Testis (tissue), 2 donors: ENCODE measurements at regions not wholly inside any gene's neighbourhood (a gene's known extent, or its start where the extent isn't known, plus 50 kb on each side); places are given as distances from the start of the nearest gene placed in this dataset.

Source experiments
- DNase-seq: peaks from one replicate; pipeline ENCODE4 v3.0.0-alpha.2; 2019
- H3K27ac ChIP-seq, 2 donors: fragments of 200-600 bp; sonication (generic); one replicate each; pipeline ENCODE4 v1.5.1; 2019
- H3K27me3 ChIP-seq: fragments of 200-600 bp; sonication (generic); one replicate; pipeline ENCODE4 v1.5.1; 2019
- H3K36me3 ChIP-seq: fragments of 200-600 bp; sonication (generic); one replicate; pipeline ENCODE4 v1.5.1; 2017; ENCODE audit warnings: low read depth; ENCODE audit errors: missing control alignments
- H3K4me1 ChIP-seq: fragments of 200-600 bp; sonication (generic); one replicate; pipeline ENCODE4 v1.5.1; 2019
- H3K4me3 ChIP-seq, 2 donors: fragments of 200-600 bp; sonication (generic); one replicate each; pipeline ENCODE4 v1.5.1; 2017 to 2019
- H3K9me3 ChIP-seq: fragments of 200-600 bp; sonication (generic); one replicate; pipeline ENCODE4 v1.5.1; 2017
- CTCF ChIP-seq, 3 experiments: fragments of 450-650 bp in 2 of 3; fragments of 200-600 bp in 1 of 3; sonication (generic) in 1 of 3; IDR thresholded peaks; one replicate each; pipeline ENCODE4 v1.5.1; 2016 to 2019; ENCODE audit warnings: antibody characterized with exemption in 3 of 3, mild to moderate bottlenecking in 2 of 3, moderate library complexity in 1 of 3
- POLR2A ChIP-seq: fragments of 450-650 bp; IDR thresholded peaks from one replicate; pipeline ENCODE4 v1.6.1; 2017; ENCODE audit warnings: antibody characterized with exemption, mild to moderate bottlenecking, moderate library complexity
- WGBS, 2 donors: methylation state at CpG; one replicate each; pipeline ENCODE4 v1.1.5; 2018; 5-methylcytosine and 5-hydroxymethylcytosine counted together
- intact Hi-C: fragments of 100-400 bp; cut with DNase I; formaldehyde crosslinking; loops from one replicate; pipeline ENCODE4 v1.15.1; 2023; ENCODE audit warnings: low total_unique reads

DNA sequence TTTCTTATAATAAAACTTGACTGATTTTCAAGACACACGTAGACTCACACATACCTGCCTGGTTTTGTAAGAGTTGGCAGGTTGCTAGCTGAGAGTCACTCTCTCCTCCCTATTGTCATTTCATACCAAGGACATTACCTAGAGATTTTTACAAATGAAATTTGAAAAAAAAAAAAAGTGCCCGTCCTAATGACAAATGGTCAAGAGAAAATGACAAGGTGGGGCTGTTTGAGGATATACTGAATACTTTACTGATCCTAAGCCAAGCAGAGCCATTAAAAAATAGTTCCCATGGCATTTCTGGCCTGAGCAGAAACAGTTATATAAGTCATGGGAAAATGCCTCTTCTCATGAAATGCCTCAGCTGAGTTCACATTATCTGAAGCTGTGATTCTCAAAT lies 150.2 kb downstream of the DYRK2 start:
- TF ChIP-seq POLR2A (no peak), CTCF (IDR thresholded peaks at IDR 0.05) (no peak)
- no peaks in the 10 kb centered on the region for H3K27me3 ChIP-seq
- H3K27ac ChIP-seq, result no peak overlapping the region
- no peaks in the 10 kb centered on the region for H3K9me3 ChIP-seq
- intact Hi-C loops, result no loop called here
- H3K36me3 ChIP-seq, result no peaks in the 10 kb centered on the region
- DNase-seq, result no peak
- 78 to 79% methylated on average over 2 of the region's 2 CpGs for WGBS, 2 donors
- no peak overlapping the region for H3K4me3 ChIP-seq
- H3K4me1 ChIP-seq, result peaks cover 4% of the 10 kb centered on the region

DNA sequence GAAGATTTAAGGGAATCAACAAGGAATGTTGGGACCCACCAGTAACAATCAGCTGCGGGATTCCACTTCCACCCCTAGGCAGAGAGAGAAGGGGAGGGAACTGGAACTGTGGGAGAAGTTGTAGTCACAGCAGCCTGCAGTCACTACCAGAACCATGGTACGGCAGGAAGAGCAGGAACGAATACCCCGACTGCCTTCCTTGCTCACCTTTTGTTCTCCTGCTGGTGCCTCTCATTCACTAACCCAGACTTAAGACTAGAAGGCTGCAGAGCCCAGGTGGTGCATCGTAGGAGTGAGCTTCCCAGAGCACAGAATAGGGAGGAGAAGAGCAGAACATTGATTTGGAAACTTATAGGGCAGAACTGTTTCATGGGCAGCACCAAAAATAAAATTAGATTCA lies 154.2 kb downstream of the DYRK2 start:
- peaks cover 4% of the 10 kb centered on the region for H3K4me1 ChIP-seq

DNA sequence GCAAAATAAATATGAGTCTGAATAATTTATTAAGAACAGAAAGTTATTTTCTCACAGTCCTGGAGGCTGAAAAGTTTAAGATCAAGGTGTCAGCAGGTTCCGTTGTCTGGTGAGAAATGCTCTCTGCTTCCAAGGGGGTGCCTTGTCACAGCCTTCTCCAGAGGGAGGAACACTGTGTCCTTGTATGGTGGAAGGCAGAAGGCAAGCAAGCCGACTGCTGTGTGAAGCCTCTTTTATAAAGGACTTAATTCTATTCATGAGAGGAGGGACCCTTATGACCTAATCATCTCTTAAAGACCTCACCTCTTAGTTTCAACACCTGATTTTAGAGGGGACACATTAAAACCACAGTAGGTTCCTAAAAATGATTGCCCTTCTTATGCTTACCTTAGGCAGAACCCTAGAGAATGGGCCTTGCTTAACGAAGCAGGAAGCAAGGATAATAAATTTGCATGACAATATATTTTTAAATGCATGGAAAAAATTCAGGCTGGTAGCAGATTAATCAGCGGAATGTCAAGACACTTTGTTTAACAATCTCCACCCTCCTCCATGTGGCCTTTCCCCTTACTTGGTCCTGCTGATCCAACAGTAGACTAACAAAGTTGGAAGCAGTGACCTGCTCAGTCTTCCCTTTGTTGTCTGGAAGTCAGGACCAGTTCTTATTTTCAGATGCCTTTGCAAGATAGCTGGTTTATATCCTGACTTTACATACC lies 154.9 kb downstream of the DYRK2 start:
- no peaks in the 10 kb centered on the region for H3K36me3 ChIP-seq
- H3K9me3 ChIP-seq, result no peaks in the 10 kb centered on the region
- DNase-seq, result no peak
- peaks cover 4% of the 10 kb centered on the region for H3K4me1 ChIP-seq
- no peaks in the 10 kb centered on the region for H3K27me3 ChIP-seq
- no peak overlapping the region for H3K4me3 ChIP-seq
- intact Hi-C loops, result no loop called here
- 55 to 63% methylated on average over 4 of the region's 4 CpGs for WGBS, 2 donors
- TF ChIP-seq POLR2A (no peak), CTCF (IDR thresholded peaks at IDR 0.05) (no peak)
- H3K27ac ChIP-seq, result no peak overlapping the region

More for the DNA sequence above, 154.2 kb downstream of the DYRK2 start:
- intact Hi-C loops, result no loop called here
- no peak overlapping the region for H3K27ac ChIP-seq
- no peak for DNase-seq
- H3K27me3 ChIP-seq, result no peaks in the 10 kb centered on the region
- TF ChIP-seq POLR2A, result no peak
- no peak for TF ChIP-seq CTCF (IDR thresholded peaks at IDR 0.05)
- no peak overlapping the region for H3K4me3 ChIP-seq
- 54 to 63% methylated on average over 5 of the region's 5 CpGs for WGBS, 2 donors
- H3K9me3 ChIP-seq, result no peaks in the 10 kb centered on the region
- no peaks in the 10 kb centered on the region for H3K36me3 ChIP-seq

DNA sequence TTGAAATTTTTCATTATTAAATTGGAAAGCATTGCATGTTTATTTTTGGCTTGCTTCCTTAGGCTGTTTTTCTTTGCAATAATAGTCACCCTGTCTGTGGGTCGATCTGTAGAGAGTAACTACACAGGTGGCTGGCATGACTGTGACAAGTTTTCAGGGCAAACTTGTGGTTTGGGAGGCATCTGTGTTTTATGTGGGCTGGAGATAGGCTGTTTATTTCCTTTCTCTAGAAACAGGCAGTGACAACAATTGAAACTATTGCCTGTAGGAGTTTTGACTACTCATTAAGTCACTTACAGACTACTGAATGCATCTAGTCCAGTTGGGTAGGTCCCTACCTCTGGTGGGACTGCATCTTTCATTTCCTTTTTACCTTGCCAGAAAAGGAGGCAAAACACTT lies 155.6 kb downstream of the DYRK2 start:
- no peaks in the 10 kb centered on the region for H3K27me3 ChIP-seq
- DNase-seq, result no peak
- TF ChIP-seq POLR2A (no peak), CTCF (IDR thresholded peaks at IDR 0.05) (no peak)
- peaks cover under 1% of the 10 kb centered on the region for H3K4me1 ChIP-seq
- H3K36me3 ChIP-seq, result no peaks in the 10 kb centered on the region
- no peak overlapping the region for H3K4me3 ChIP-seq
- WGBS, 2 donors, result 52 to 75% methylated on average over 1 of the region's 1 CpG
- H3K9me3 ChIP-seq, result no peaks in the 10 kb centered on the region
- no peak overlapping the region for H3K27ac ChIP-seq
- intact Hi-C loops, result no loop called here

GRCh38 chr12:67807814-67808213 lies 159.3 kb downstream of the DYRK2 start:
- 66 to 71% methylated on average over 5 of the region's 5 CpGs for WGBS, 2 donors
- TF ChIP-seq CTCF (IDR thresholded peaks at IDR 0.05), result no peak
- TF ChIP-seq POLR2A, result no peak

More at GRCh38 chr12:67807814-67808213, 159.3 kb downstream of the DYRK2 start:
- Histone ChIP-seq H3K27me3 (no peaks in the 10 kb centered on the region), H3K36me3 (no peaks in the 10 kb centered on the region), H3K4me3 (no peak overlapping the region), H3K27ac (no peak overlapping the region), H3K4me1 (no peaks in the 10 kb centered on the region), H3K9me3 (no peaks in the 10 kb centered on the region)
- no peak for DNase-seq
- intact Hi-C loops, result no loop called here
